Frontal cortex (tissue), 3 donors: ENCODE measurements at regions not wholly inside any gene's neighbourhood (a gene's known extent, or its start where the extent isn't known, plus 50 kb on each side); places are given as distances from the start of the nearest gene placed in this dataset.

Experiments used
- DNase-seq, 2 donors: peaks; one replicate each; pipeline ENCODE4 v3.0.0; 2012; ENCODE audit warnings: low spot score in 2 of 2
- FAIRE-seq: peaks from 2 replicates; lab custom pipeline; 2012; peaks lifted over from hg19 to GRCh38; lab: Jason Lieb, UNC
- donor health status: control.
- donor health status: control.
- donor health status: control.

- no peak for FAIRE-seq
- DNase-seq = no peak
These were observed 54.9 kb downstream of the MAGEB17 start for GRCh38 chrX:16222151-16222550.

- FAIRE-seq = no peak
- no peak for DNase-seq
These were observed 56.1 kb downstream of the MAGEB17 start for GRCh38 chrX:16223385-16223784.

- DNase-seq (no peak), FAIRE-seq (no peak)
These were observed 71.9 kb downstream of the MAGEB17 start for GRCh38 chrX:16239211-16239610.

GRCh38 chrX:16240231-16240905 lies 73.1 kb downstream of the MAGEB17 start:
- FAIRE-seq = no peak

GRCh38 chrX:16240968-16241367 lies 73.7 kb downstream of the MAGEB17 start:
- DNase-seq = no peak
- FAIRE-seq = no peak

More at GRCh38 chrX:16240231-16240905, 73.1 kb downstream of the MAGEB17 start:
- DNase-seq = no peak

GRCh38 chrX:16250296-16250695 lies 83.0 kb downstream of the MAGEB17 start:
- DNase-seq = no peak
- FAIRE-seq = no peak

GRCh38 chrX:16251782-16252181 lies 84.5 kb downstream of the MAGEB17 start:
- no peak for FAIRE-seq
- no peak for DNase-seq

GRCh38 chrX:16258882-16259281 lies 91.6 kb downstream of the MAGEB17 start:
- DNase-seq = no peak
- no peak for FAIRE-seq

GRCh38 chrX:16267431-16267830 lies 100.2 kb downstream of the MAGEB17 start:
- DNase-seq = no peak
- FAIRE-seq = no peak

- FAIRE-seq = no peak
- DNase-seq = no peak
These were observed 100.9 kb downstream of the MAGEB17 start for GRCh38 chrX:16268206-16268605.

GRCh38 chrX:16278927-16279326 lies 111.6 kb downstream of the MAGEB17 start:
- FAIRE-seq = no peak
- no peak for DNase-seq

- FAIRE-seq = no peak
- DNase-seq = no peak
These were observed 114.9 kb downstream of the MAGEB17 start for GRCh38 chrX:16282209-16282608.

- no peak for DNase-seq
- no peak for FAIRE-seq
These were observed 117.6 kb downstream of the MAGEB17 start for GRCh38 chrX:16284842-16285241.

- DNase-seq = no peak
- FAIRE-seq = no peak
These were observed 123.7 kb downstream of the MAGEB17 start for GRCh38 chrX:16290997-16291396.

- DNase-seq (no peak), FAIRE-seq (no peak)
These were observed 133.6 kb downstream of the MAGEB17 start for GRCh38 chrX:16300831-16301230.

GRCh38 chrX:16304751-16305150 lies 137.5 kb downstream of the MAGEB17 start:
- DNase-seq (no peak), FAIRE-seq (no peak)

GRCh38 chrX:16305187-16305586 lies 137.9 kb downstream of the MAGEB17 start:
- no peak for DNase-seq
- no peak for FAIRE-seq

- DNase-seq (no peak), FAIRE-seq (no peak)
These were observed 140.7 kb downstream of the MAGEB17 start for GRCh38 chrX:16307950-16308349.

- DNase-seq = no peak
- FAIRE-seq = no peak
These were observed 141.5 kb downstream of the MAGEB17 start for GRCh38 chrX:16308773-16309172.

GRCh38 chrX:16310326-16310725 lies 143.0 kb downstream of the MAGEB17 start:
- FAIRE-seq = no peak
- no peak for DNase-seq

GRCh38 chrX:16311671-16312070 lies 144.4 kb downstream of the MAGEB17 start:
- FAIRE-seq (no peak), DNase-seq (no peak)
